H1 (cell line): ENCODE measurements at regions not wholly inside any gene's neighbourhood (a gene's known extent, or its start where the extent isn't known, plus 50 kb on each side); places are given as distances from the start of the nearest gene placed in this dataset.

ENCODE experiments used
- CTCF ChIA-PET: fragments of 300-600 bp; sonication (Branson Sonifier 250); formaldehyde crosslinking; loops from one replicate; lab custom pipeline; 2021; ENCODE audit not compliant: partially characterized antibody; lab: Charles Lee
- POLR2A ChIA-PET: fragments of 300-600 bp; sonication (Branson Sonifier 250); formaldehyde crosslinking; loops from one replicate; lab custom pipeline; 2021; ENCODE audit warnings: inconsistent platforms; ENCODE audit not compliant: partially characterized antibody; lab: Charles Lee
- DNase-seq, 2 experiments: peaks; one replicate each; pipeline versions ENCODE4 v3.0.0 to v3.0.0-alpha.2; 2010 to 2022; ENCODE audit warnings: low spot score in 2 of 2, low read depth in 1 of 2, mixed read lengths in 1 of 2
- FAIRE-seq: peaks from 2 replicates; lab custom pipeline; 2011; peaks lifted over from hg19 to GRCh38; lab: Jason Lieb, UNC
- H2AFZ ChIP-seq: 2 replicates; pipeline ENCODE4 v1.8.1; 2012; ENCODE audit warnings: low read length, inconsistent platforms
- H2AK5ac ChIP-seq: 2 replicates; pipeline ENCODE4 v1.6.1; 2013; ENCODE audit warnings: low read depth, low read length
- H2BK120ac ChIP-seq: replicated peaks from 2 replicates; pipeline ENCODE3; 2013; ENCODE audit warnings: low read depth, low read length, inconsistent platforms
- H2BK12ac ChIP-seq: 2 replicates; pipeline ENCODE4 v1.6.1; 2013; ENCODE audit warnings: low read depth, low read length
- H2BK15ac ChIP-seq: 2 replicates; pipeline ENCODE4 v1.6.1; 2013; ENCODE audit warnings: low read length
- H2BK20ac ChIP-seq: 2 replicates; pipeline ENCODE4 v1.6.1; 2013; ENCODE audit warnings: low read length
- H2BK5ac ChIP-seq: 2 replicates; pipeline ENCODE4 v1.6.1; 2013; ENCODE audit warnings: low read depth, low read length
- H3K14ac ChIP-seq: 2 replicates; pipeline ENCODE4 v1.6.1; 2013; ENCODE audit warnings: inconsistent platforms; ENCODE audit not compliant: insufficient read length
- H3K18ac ChIP-seq: 2 replicates; pipeline ENCODE4 v1.6.1; 2013; ENCODE audit warnings: low read length; ENCODE audit errors: extremely low read depth
- H3K23ac ChIP-seq: 2 replicates; pipeline ENCODE4 v1.6.1; 2013; ENCODE audit warnings: inconsistent platforms; ENCODE audit not compliant: insufficient read length
- H3K23me2 ChIP-seq: 2 replicates; pipeline ENCODE4 v1.6.1; 2013; ENCODE audit warnings: low read depth, low read length
- H3K27ac ChIP-seq: 2 replicates; pipeline ENCODE4 v1.6.1; 2011; ENCODE audit warnings: low read depth, low read length, inconsistent platforms
- H3K27me3 ChIP-seq, 4 experiments: replicated peaks in 1 of 4; 1 replicate in 1 of 4; 2 replicates in 3 of 4; pipeline versions ENCODE4 v1.6.1 to v1.8.1; 2011 to 2013; ENCODE audit warnings: low read length in 3 of 4, mild to moderate bottlenecking in 3 of 4, inconsistent platforms in 2 of 4, mixed read lengths in 2 of 4, moderate library complexity in 1 of 4; ENCODE audit not compliant: control insufficient read depth in 3 of 4, insufficient read depth in 3 of 4; ENCODE audit errors: extremely low read depth in 1 of 4
- H3K36me3 ChIP-seq, 4 experiments: 2 replicates each; pipeline versions ENCODE4 v1.6.1 to v1.8.1; 2011 to 2013; ENCODE audit warnings: mild to moderate bottlenecking in 4 of 4, low read length in 3 of 4, moderate library complexity in 2 of 4, control low read depth in 1 of 4, inconsistent platforms in 1 of 4; ENCODE audit not compliant: insufficient read depth in 4 of 4, control insufficient read depth in 2 of 4
- H3K4ac ChIP-seq: replicated peaks from 2 replicates; pipeline ENCODE3; 2013; ENCODE audit warnings: low read length, low read depth, mixed read lengths, inconsistent platforms; ENCODE audit not compliant: insufficient read length
- H3K4me1 ChIP-seq, 4 experiments: replicated peaks in 1 of 4; 1 replicate in 1 of 4; 2 replicates in 3 of 4; pipeline versions ENCODE4 v1.6.1 to v1.8.1; 2011 to 2013; ENCODE audit warnings: low read length in 3 of 4, inconsistent platforms in 2 of 4, mixed read lengths in 1 of 4; ENCODE audit not compliant: insufficient read depth in 4 of 4, control insufficient read depth in 3 of 4
- H3K4me2 ChIP-seq, 2 experiments: 2 replicates each; pipeline versions ENCODE4 v1.6.1 to v1.8.1; 2011 to 2013; ENCODE audit warnings: low read depth in 2 of 2, low read length in 2 of 2, control low read depth in 1 of 2, inconsistent platforms in 1 of 2, mild to moderate bottlenecking in 1 of 2; ENCODE audit not compliant: insufficient read depth in 1 of 2
- H3K4me3 ChIP-seq, 4 experiments: fragments of 200-600, 300-600 bp in 1 of 4; sonication (generic), shearing (Covaris generic), sonication (Bioruptor Twin) in 1 of 4; 2 replicates each; pipeline versions ENCODE4 v1.5.1 to v1.8.1; 2011 to 2016; ENCODE audit warnings: low read length in 4 of 4, low read depth in 3 of 4, control low read depth in 2 of 4, inconsistent platforms in 2 of 4, mild to moderate bottlenecking in 2 of 4, mixed read lengths in 1 of 4, moderate library complexity in 1 of 4; ENCODE audit not compliant: insufficient read depth in 2 of 4; ENCODE audit errors: extremely low read depth in 1 of 4
- H3K56ac ChIP-seq: replicated peaks from 2 replicates; pipeline ENCODE3; 2013; ENCODE audit warnings: low read depth, mild to moderate bottlenecking, mixed read lengths, low read length, inconsistent platforms; ENCODE audit not compliant: insufficient read length
- H3K79me1 ChIP-seq: 2 replicates; pipeline ENCODE4 v1.6.1; 2013; ENCODE audit warnings: low read depth, low read length, control low read depth
- H3K79me2 ChIP-seq, 2 experiments: 2 replicates each; pipeline versions ENCODE4 v1.6.1 to v1.8.1; 2012 to 2013; ENCODE audit warnings: low read length in 2 of 2, mild to moderate bottlenecking in 2 of 2, inconsistent platforms in 1 of 2; ENCODE audit not compliant: insufficient read depth in 2 of 2, control insufficient read depth in 1 of 2
- H3K9ac ChIP-seq, 4 experiments: replicated peaks in 1 of 4; 1 replicate in 1 of 4; 2 replicates in 3 of 4; pipeline versions ENCODE4 v1.6.1 to v1.8.1; 2011 to 2013; ENCODE audit warnings: low read depth in 3 of 4, low read length in 3 of 4, control low read depth in 2 of 4, mild to moderate bottlenecking in 2 of 4, moderate library complexity in 2 of 4, inconsistent platforms in 1 of 4; ENCODE audit errors: extremely low read depth in 1 of 4
- H3K9me3 ChIP-seq, 2 experiments: 2 replicates each; pipeline versions ENCODE4 v1.6.1 to v1.8.1; 2012 to 2013; ENCODE audit warnings: mild to moderate bottlenecking in 2 of 2, moderate library complexity in 2 of 2, control low read depth in 1 of 2, inconsistent platforms in 1 of 2, low read depth in 1 of 2, low read length in 1 of 2, mixed read lengths in 1 of 2; ENCODE audit not compliant: insufficient read depth in 2 of 2
- H4K20me1 ChIP-seq, 2 experiments: replicated peaks in 1 of 2; 2 replicates each; pipeline versions ENCODE3 to v1.8.1; 2011 to 2013; ENCODE audit warnings: inconsistent platforms in 2 of 2, low read length in 2 of 2, mild to moderate bottlenecking in 1 of 2; ENCODE audit not compliant: insufficient read depth in 2 of 2, control insufficient read depth in 1 of 2
- H4K5ac ChIP-seq: 2 replicates; pipeline ENCODE4 v1.6.1; 2013; ENCODE audit warnings: low read length, low read depth, mixed read lengths, inconsistent platforms; ENCODE audit not compliant: insufficient read length
- H4K8ac ChIP-seq: 2 replicates; pipeline ENCODE4 v1.8.0; 2013; ENCODE audit warnings: mild to moderate bottlenecking, moderate library complexity, low read length, inconsistent platforms; ENCODE audit not compliant: insufficient read depth; ENCODE audit errors: extremely low read depth
- H4K91ac ChIP-seq: replicated peaks from 2 replicates; pipeline ENCODE3; 2013; ENCODE audit warnings: low read length, mixed read lengths, inconsistent platforms; ENCODE audit not compliant: insufficient read length
- BACH1 ChIP-seq: IDR thresholded peaks from 2 replicates; pipeline ENCODE4 v1.6.1; 2012; ENCODE audit warnings: low read length, improper control_type of control experiment
- GABPA ChIP-seq: IDR thresholded peaks from 2 replicates; pipeline ENCODE4 v1.6.1; 2011; ENCODE audit warnings: mild to moderate bottlenecking, low read length, moderate library complexity, borderline replicate concordance; ENCODE audit not compliant: insufficient read depth
- HDAC6 ChIP-seq: IDR thresholded peaks from one replicate; pipeline ENCODE4 v1.7.1; 2012; ENCODE audit warnings: low read depth, mild to moderate bottlenecking, inconsistent platforms, low read length, moderate library complexity
- JUND ChIP-seq: IDR thresholded peaks from 2 replicates; pipeline ENCODE4 v1.6.1; 2011; ENCODE audit warnings: mild to moderate bottlenecking, improper control_type of control experiment, low read length
- KDM1A ChIP-seq: fragments of 200-600, 300-600 bp; sonication (generic); IDR thresholded peaks from 2 replicates; pipeline ENCODE4 v1.7.1; 2016; ENCODE audit warnings: mild to moderate bottlenecking, low read length, borderline replicate concordance
- NANOG ChIP-seq: IDR thresholded peaks from 2 replicates; pipeline ENCODE4 v1.6.1; 2011; ENCODE audit warnings: low read length, low read depth, mild to moderate bottlenecking, inconsistent platforms; ENCODE audit not compliant: insufficient read depth, poor library complexity, severe bottlenecking
- POLR2A ChIP-seq, 2 experiments: IDR thresholded peaks; 1 replicate in 1 of 2; 2 replicates in 1 of 2; pipeline ENCODE4 v1.6.1; 2011; ENCODE audit warnings: low read depth in 2 of 2, low read length in 2 of 2, mild to moderate bottlenecking in 2 of 2; ENCODE audit errors: control extremely low read depth in 1 of 2
- SIX5 ChIP-seq: IDR thresholded peaks from 2 replicates; pipeline ENCODE4 v1.6.1; 2011; ENCODE audit warnings: mild to moderate bottlenecking, low read depth, low read length
- SRF ChIP-seq: IDR thresholded peaks from 2 replicates; pipeline ENCODE4 v1.6.1; 2011; ENCODE audit warnings: mild to moderate bottlenecking, low read depth, low read length, moderate library complexity
- TAF1 ChIP-seq: IDR thresholded peaks from 2 replicates; pipeline ENCODE4 v1.6.1; 2011; ENCODE audit warnings: mild to moderate bottlenecking, low read depth, low read length
- TAF7 ChIP-seq: optimal IDR thresholded peaks from 2 replicates; pipeline ENCODE3; 2011; ENCODE audit warnings: low read depth, mild to moderate bottlenecking, inconsistent platforms, low read length, moderate library complexity, borderline replicate concordance
- TCF12 ChIP-seq: IDR thresholded peaks from 2 replicates; pipeline ENCODE4 v1.6.1; 2011; ENCODE audit warnings: low read depth, mild to moderate bottlenecking, low read length
- YY1 ChIP-seq: IDR thresholded peaks from 2 replicates; pipeline ENCODE4 v1.6.1; 2011; ENCODE audit warnings: low read depth, mild to moderate bottlenecking, low read length
- WGBS, 2 experiments: shearing (Covaris generic) in 1 of 2; methylation state at CpG; one replicate each; pipeline versions ENCODE4 v1.1.6 to v1.1.7; 2013 to 2015; ENCODE audit warnings: low lambda C conversion rate in 2 of 2, mixed read lengths in 2 of 2, inconsistent platforms in 1 of 2, low coverage in 1 of 2, missing lambda C conversion rate in 1 of 2; ENCODE audit not compliant: insufficient replicate concordance in 2 of 2, insufficient coverage in 1 of 2, insufficient read length in 1 of 2; ENCODE audit errors: extremely low coverage in 1 of 2, missing lambda C conversion rate in 1 of 2; 5-methylcytosine and 5-hydroxymethylcytosine counted together
- TF ChIP-seq, protein P1 (sequence below): IDR thresholded peaks from 2 replicates; pipeline ENCODE4 v1.6.1; 2011; ENCODE audit warnings: low read depth, mild to moderate bottlenecking, low read length; ENCODE audit not compliant: insufficient read depth

DNA sequence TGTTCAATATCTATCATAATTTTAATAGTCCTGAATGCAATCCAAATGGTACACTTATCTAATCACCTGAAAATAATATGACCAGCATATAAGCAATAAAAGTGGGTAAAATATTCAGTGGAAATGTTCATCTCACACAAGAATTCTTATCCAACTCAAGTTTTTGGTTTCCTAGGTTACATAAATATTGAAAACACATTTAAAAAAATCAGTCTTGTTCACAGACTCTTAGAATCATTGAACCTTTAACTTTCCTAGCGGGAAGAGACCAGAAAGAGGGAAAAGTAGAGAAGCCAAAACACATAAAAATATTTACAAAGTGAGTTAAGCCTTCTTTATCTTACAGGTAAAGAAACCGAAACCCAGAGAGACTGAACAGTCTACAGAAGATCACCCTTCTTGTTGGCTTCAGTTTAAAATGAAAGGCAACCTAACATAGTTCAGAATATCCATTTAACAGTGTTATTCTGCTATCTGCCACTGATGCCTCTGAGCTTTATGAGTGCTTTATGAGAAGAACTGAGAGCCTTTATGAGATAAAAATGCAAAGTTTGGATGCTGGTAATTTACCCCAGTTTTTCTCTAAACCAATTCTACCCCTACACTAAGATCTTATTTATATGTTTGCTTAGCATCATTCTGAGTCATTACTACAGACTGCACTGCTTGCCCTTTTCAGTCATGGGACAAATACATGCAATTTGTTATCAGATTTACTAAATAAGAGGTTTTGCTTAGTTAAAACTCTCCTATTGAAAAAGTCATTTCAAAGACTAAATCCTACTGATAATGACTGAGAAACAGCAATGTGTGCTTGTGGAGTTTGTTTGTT, 453.3 kb upstream of the INTU start:
- peaks cover 0 to 5% (median 0%) of the 10 kb centered on the region in 4 experiments; a peak in 2 of 7 replicates for H3K4me1 ChIP-seq
- H3K79me2 ChIP-seq: no peaks in the 10 kb centered on the region
- H3K23me2 ChIP-seq: no peaks in the 10 kb centered on the region
- H2BK5ac ChIP-seq: no peak overlapping the region
- H2BK120ac ChIP-seq: no peak overlapping the region
- H2AK5ac ChIP-seq: no peak overlapping the region
- H4K5ac ChIP-seq: no peak overlapping the region
- no peaks in the 10 kb centered on the region for H3K27me3 ChIP-seq
- no peak overlapping the region for H2BK20ac ChIP-seq
- WGBS, 2 experiments: 90% methylated on average over 2 of the region's 2 CpGs; no CpG with 5 or more reads in 1 of the 2 experiments
- H3K4me3 ChIP-seq: no peak overlapping the region
- H4K20me1 ChIP-seq: no peaks in the 10 kb centered on the region
- no peaks in the 10 kb centered on the region for H3K36me3 ChIP-seq
- FAIRE-seq (no peak), DNase-seq (no peak)
- no peak overlapping the region for H4K8ac ChIP-seq
- H3K56ac ChIP-seq: no peak overlapping the region
- no peaks in the 10 kb centered on the region for H3K79me1 ChIP-seq
- H3K18ac ChIP-seq: no peak overlapping the region
- H2BK12ac ChIP-seq: no peak overlapping the region
- no peak overlapping the region for H3K27ac ChIP-seq
- H4K91ac ChIP-seq: no peak overlapping the region
- H3K4ac ChIP-seq: no peak overlapping the region
- H3K4me2 ChIP-seq: no peak overlapping the region
- CTCF ChIA-PET: no interaction called here
- H2BK15ac ChIP-seq: no peak overlapping the region
- H3K9me3 ChIP-seq: peaks cover 7% of the 10 kb centered on the region in 2 experiments; a peak in 3 of 4 replicates
- H3K9ac ChIP-seq: no peak overlapping the region
- no peak overlapping the region for H2AFZ ChIP-seq
- POLR2A ChIA-PET: no interaction called here
- no peak overlapping the region for H3K14ac ChIP-seq
- no peak overlapping the region for H3K23ac ChIP-seq
- TF ChIP-seq GABPA (no peak), TAF1 (no peak), TAF7 (no peak), NANOG (no peak), YY1 (no peak), BACH1 (no peak), POLR2A (IDR thresholded peaks at IDR 0.05; ENCODE audit: control extremely low read depth in 1 of 2, low read depth in 2 of 2, low read length in 2 of 2) (no peak), HDAC6 (no peak), JUND (no peak), SRF (no peak), TCF12 (no peak), SIX5 (no peak), KDM1A (no peak)
- TF ChIP-seq, protein P1, sequence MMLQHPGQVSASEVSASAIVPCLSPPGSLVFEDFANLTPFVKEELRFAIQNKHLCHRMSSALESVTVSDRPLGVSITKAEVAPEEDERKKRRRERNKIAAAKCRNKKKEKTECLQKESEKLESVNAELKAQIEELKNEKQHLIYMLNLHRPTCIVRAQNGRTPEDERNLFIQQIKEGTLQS: no peak
